Inflammatory macrophage treated with lipopolysaccharide for 4 hours (primary cell): ENCODE measurements at regions not wholly inside any gene's neighbourhood (a gene's known extent, or its start where the extent isn't known, plus 50 kb on each side); places are given as distances from the start of the nearest gene placed in this dataset.
"Not testable (repeated sequence)": the region's sequence is repeated elsewhere in the genome, so short reads cannot be mapped to it uniquely, and the experiment has no call there.

ENCODE experiments used
- DNase-seq: peaks from one replicate; pipeline ENCODE4 v3.0.0-alpha.2; 2020

- no peak for DNase-seq
These were observed 1730.6 kb downstream of the EFNA5 start for GRCh38 chr5:105940181-105940580.

DNA sequence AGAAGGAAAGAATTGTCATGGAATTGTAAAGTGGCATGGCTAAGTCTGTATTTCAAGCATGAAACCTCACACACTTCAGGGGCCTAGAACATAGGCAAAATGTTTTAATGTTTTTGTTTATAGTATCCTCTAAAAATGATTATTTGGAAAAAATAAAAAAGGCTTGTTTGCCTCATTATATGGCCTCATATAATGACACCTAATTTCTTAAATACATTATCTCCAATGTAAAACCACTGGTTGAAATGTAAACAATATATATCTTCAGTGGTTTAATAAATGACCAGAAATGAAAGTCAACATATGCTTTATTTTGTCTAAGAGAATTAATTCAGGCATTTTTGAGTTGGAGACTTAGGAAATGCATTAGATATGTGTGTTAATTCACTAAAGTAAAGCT, 1736.6 kb downstream of the EFNA5 start:
- no peak for DNase-seq

DNA sequence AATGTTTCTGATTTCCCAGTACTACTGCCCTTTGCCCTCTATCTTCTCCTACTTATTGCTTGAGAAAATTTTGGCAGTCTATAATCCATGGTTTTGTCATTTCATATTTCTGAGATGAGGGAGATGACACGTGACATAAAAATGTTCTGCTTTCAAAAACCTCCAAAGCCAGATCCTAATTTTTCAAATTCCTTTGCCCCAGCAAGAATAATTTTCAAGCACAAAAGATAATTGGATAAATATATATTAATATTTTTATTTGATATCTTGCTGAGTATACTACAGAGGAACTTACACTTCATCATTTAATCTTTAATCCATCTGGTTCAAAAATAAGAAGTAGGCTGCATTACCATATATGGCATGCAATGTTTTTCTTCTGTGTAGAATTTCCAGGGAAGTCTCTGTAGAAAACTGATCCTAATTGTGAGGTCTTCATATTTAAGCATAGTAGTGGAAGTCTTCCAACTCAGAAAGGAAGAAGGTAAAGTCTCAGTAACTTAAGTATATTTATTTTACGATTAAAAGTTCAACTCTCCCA, 1738.8 kb downstream of the EFNA5 start:
- no peak for DNase-seq

GRCh38 chr5:105929858-105930257, 1740.9 kb downstream of the EFNA5 start:
- DNase-seq: no peak

- no peak for DNase-seq
These were observed 1746.4 kb downstream of the EFNA5 start for GRCh38 chr5:105924366-105924765.

DNA sequence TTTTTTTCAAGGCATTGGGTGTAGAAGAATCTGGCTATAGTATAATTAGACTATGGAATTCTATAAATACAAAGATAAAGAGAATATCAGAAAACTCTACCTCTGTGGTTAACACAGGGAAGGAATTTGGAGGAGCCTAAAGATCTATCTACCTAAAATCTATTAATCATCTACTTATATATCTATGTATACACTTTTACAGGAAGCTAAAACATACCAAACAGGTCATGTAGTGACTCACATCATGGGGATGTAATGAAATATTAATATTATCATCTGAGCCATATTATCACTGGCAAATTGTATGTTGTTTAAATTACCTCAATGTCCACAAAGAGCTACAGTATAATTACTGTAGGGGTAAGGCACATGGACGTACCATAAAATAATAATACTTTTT, 1748.2 kb downstream of the EFNA5 start:
- DNase-seq: no peak

GRCh38 chr5:105922080-105922479, 1748.7 kb downstream of the EFNA5 start:
- no peak for DNase-seq

- DNase-seq: no peak
These were observed 1753.5 kb downstream of the EFNA5 start for GRCh38 chr5:105917189-105917588.

DNA sequence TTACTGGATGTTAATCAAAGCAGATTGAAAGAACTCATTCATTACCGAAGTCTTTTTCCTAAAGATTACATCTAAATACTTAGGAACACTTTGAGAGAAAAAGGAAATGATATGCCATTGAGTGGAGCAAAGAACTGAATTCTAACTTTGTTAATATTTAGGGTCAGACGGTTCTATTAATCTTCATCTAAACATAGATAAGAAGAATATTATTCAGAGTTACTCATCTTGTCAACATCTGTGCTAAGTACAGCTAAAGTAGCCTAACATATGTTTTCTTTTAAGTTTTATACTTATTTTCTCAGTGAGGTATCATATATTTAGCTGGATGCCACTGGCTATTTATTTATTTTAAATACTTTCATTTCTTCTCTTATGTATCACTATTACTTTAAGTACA, 1763.7 kb downstream of the EFNA5 start:
- no peak for DNase-seq

- no peak for DNase-seq
These were observed 1765.3 kb downstream of the EFNA5 start for GRCh38 chr5:105905392-105905791.

DNA sequence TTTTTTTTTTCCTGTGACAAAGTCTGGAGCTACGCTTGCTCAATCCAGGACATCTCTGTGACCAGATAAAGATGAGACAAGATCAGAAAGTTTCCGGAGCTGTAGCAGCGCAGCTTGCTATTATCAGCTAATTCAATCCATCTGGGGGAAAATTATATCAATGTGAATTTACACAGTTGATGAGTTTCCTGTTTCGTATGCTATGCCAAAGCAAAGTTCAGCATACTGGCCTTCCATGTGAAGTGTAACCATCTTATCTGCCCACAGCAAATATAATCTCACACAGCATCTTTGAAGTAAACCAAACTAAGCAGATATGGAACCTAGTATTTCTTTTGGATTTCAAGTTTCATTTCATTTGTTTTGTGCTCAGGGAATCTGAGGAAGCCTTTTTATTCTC, 1767.7 kb downstream of the EFNA5 start:
- no peak for DNase-seq

- DNase-seq: no peak
These were observed 1771.0 kb downstream of the EFNA5 start for GRCh38 chr5:105899726-105900125.

- DNase-seq: no peak
These were observed 1772.6 kb downstream of the EFNA5 start for GRCh38 chr5:105898183-105898582.

DNA sequence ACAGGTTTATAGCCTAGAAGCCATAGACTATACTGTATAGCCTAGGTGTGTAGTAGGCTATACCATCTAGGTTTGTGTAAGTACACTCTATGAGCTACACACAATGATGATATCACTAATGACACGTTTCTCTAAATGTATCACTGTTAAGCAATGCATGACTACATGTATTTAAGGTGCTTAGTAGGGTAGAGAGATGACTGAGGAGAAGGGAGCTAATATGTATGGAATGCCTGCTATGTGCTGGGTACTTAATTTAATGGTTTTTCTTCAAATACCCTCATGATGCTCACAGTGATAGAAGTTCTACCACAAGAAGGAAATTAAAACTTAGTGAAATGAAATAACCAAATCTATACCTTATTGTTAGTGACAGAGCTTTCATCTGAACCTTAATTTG, 1785.5 kb downstream of the EFNA5 start:
- no peak for DNase-seq

DNA sequence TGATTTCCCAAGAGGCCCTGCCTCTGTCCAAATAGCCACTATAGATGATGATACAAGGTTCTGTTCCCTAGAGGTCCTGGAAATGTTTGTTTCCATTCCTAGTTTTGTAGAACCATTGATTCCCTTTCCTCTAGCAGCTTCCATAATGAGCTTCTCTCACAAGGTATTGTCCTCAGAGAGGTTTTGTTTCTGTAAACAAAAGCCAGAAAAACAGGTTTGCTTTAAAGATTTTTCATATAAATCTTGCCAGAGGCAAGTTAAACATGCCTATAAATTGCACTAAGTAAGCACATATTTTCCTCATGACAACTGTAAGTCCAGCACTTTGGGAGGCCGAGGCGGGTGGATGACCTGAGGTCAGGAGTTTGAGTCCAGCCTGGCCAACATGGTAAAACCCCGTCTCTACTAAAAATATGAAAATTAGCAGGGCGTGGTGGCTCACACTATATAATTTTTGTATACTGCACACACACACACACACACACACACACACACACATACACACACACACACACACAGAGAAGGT, 1787.7 kb downstream of the EFNA5 start:
- no peak for DNase-seq

- no peak for DNase-seq
These were observed 1792.3 kb downstream of the EFNA5 start for GRCh38 chr5:105878402-105878801.

DNA sequence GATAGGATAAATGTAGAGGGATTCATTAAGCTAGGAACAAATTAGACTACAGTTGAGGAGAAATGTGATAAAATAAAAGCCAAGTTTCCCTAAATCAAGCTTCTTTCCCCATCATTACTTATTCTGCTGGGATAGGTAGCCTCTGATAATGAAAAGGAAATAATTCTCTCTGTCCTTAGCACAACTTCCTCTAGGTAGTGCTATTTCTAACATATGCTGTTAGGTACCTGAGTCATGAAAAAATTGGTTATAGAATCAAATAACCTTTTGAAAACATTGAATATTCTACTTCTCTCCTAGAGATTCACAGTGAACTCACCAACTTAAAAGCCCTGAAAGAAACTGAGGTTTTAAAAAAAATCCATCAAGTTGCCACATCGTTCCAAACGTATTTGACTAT, 1793.1 kb downstream of the EFNA5 start:
- DNase-seq: no peak

- DNase-seq: no peak
These were observed 1796.4 kb downstream of the EFNA5 start for GRCh38 chr5:105874316-105874715.

- DNase-seq: no peak
These were observed 1798.0 kb downstream of the EFNA5 start for GRCh38 chr5:105872569-105873270.

DNA sequence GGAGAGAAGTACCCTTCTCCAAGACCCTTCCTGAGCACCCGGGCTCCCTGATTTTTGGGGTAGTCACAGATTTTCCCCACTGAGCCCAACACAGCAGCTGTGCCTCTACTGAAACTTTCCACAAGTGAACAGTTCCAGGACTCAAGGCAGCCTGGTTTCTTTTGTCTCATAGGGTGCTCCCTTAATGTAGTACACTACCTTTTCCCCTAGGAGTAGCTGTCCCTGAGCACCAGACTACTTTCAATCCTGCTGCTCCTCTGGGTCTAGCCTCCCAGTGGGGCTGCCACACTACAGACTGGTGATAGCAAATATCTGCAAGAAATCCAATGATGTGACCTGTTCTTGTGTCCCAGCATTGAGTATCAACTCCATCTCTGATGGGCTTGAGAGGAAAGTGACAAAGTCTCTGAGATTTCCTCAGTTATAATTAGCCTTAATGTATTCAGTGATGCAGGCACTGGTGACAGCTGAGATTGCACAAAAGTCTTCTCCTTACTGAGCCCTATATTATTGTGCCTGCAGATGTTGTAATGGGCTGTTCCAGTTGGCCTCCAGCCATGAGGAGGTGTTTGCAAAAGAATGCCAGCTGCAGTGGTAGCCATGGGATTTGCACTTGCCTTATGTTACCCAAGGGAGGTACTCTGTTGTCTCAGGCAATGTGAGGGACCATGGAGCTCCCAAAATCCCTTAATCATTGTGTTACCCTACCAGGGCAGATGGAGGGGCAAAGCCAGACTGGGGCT, 1802.5 kb downstream of the EFNA5 start:
- no peak for DNase-seq

GRCh38 chr5:105865834-105866233, 1804.9 kb downstream of the EFNA5 start:
- DNase-seq: no peak

DNA sequence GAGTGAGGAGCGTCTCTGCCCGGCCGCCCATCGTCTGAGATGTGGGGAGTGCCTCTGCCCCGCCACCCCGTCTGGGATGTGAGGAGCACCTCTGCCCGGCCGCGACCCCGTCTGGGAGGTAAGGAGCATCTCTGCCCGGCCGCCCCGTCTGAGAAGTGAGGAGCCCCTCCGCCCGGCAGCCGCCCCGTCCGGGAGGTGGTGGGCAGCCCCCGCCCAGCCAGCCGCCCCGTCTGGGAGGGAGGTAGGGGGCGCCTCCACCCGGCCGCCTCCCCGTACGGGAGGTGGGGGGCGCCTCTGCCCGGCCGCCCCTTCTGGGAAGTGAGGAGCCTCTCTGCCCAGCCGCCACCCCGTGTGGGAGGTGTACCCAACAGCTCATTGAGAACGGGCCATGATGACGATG, 1811.4 kb downstream of the EFNA5 start:
- DNase-seq: not testable (repeated sequence)

GRCh38 chr5:105849701-105850100, 1821.0 kb downstream of the EFNA5 start:
- DNase-seq: no peak

GRCh38 chr5:105840800-105841199, 1829.9 kb downstream of the EFNA5 start:
- DNase-seq: no peak
